Stimulated activated CD8-positive, alpha-beta memory T cell treated with anti-CD3 and anti-CD28 coated beads, Interleukin-12 subunit alpha, Interleukin-12 subunit beta, amount 100 ng/mL, for 4 hours (primary cell): ENCODE measurements at regions not wholly inside any gene's neighbourhood (a gene's known extent, or its start where the extent isn't known, plus 50 kb on each side); places are given as distances from the start of the nearest gene placed in this dataset.

Source experiments
- DNase-seq: peaks from one replicate; pipeline ENCODE4 v3.0.0-alpha.2; 2020; ENCODE audit warnings: low read depth

- no peak for DNase-seq
Observed at GRCh38 chr13:73966331-73966730, 167.9 kb downstream of the KLF12 start.

GRCh38 chr13:73962284-73962683 is 171.9 kb downstream of the KLF12 start:
- DNase-seq: no peak

- DNase-seq: no peak
Observed at GRCh38 chr13:73961181-73961580, 173.0 kb downstream of the KLF12 start.

- no peak for DNase-seq
Observed at GRCh38 chr13:73960474-73960873, 173.7 kb downstream of the KLF12 start.

- no peak for DNase-seq
Observed at GRCh38 chr13:73958657-73959397, 175.4 kb downstream of the KLF12 start.

GRCh38 chr13:73957889-73958288 is 176.3 kb downstream of the KLF12 start:
- DNase-seq: no peak

- DNase-seq: no peak
Observed at GRCh38 chr13:73956795-73957408, 177.3 kb downstream of the KLF12 start.

- no peak for DNase-seq
Observed at GRCh38 chr13:73955977-73956500, 178.2 kb downstream of the KLF12 start.

GRCh38 chr13:73954808-73955207 is 179.4 kb downstream of the KLF12 start:
- DNase-seq: no peak

- no peak for DNase-seq
Observed at GRCh38 chr13:73952648-73953047, 181.6 kb downstream of the KLF12 start.

GRCh38 chr13:73948848-73949529 is 185.2 kb downstream of the KLF12 start:
- no peak for DNase-seq

GRCh38 chr13:73945871-73946270 is 188.3 kb downstream of the KLF12 start:
- no peak for DNase-seq

GRCh38 chr13:73945382-73945781 is 188.8 kb downstream of the KLF12 start:
- no peak for DNase-seq

- no peak for DNase-seq
Observed at GRCh38 chr13:73943965-73944233, 190.3 kb downstream of the KLF12 start.

- no peak for DNase-seq
Observed at GRCh38 chr13:73943137-73943964, 190.9 kb downstream of the KLF12 start.

GRCh38 chr13:73941752-73942151 is 192.5 kb downstream of the KLF12 start:
- no peak for DNase-seq

- DNase-seq: no peak
Observed at GRCh38 chr13:73940098-73940497, 194.1 kb downstream of the KLF12 start.

- DNase-seq: no peak
Observed at GRCh38 chr13:73939603-73940002, 194.6 kb downstream of the KLF12 start.

- DNase-seq: no peak
Observed at GRCh38 chr13:73939071-73939380, 195.2 kb downstream of the KLF12 start.

- DNase-seq: no peak
Observed at GRCh38 chr13:73938372-73939070, 195.7 kb downstream of the KLF12 start.

- no peak for DNase-seq
Observed at GRCh38 chr13:73937441-73937840, 196.8 kb downstream of the KLF12 start.

GRCh38 chr13:73935991-73936390 is 198.2 kb downstream of the KLF12 start:
- DNase-seq: no peak
